Tibial artery (tissue), 4 donors: ENCODE measurements at regions not wholly inside any gene's neighbourhood (a gene's known extent, or its start where the extent isn't known, plus 50 kb on each side); places are given as distances from the start of the nearest gene placed in this dataset.

Source experiments
- DNase-seq, 2 donors: peaks; one replicate each; pipeline ENCODE4 v3.0.0-alpha.2; 2019
- H3K27ac ChIP-seq, 2 donors: fragments of 200-600 bp; sonication (generic) in 1 of 2; 1 replicate in 1 of 2; 2 replicates in 1 of 2; pipeline ENCODE4 v1.5.1; 2018 to 2019; ENCODE audit warnings: mild to moderate bottlenecking in 1 of 2
- H3K27me3 ChIP-seq, 2 donors: fragments of 200-600 bp; sonication (generic) in 1 of 2; one replicate each; pipeline versions ENCODE4 v1.5.1 to v1.6.0; 2016 to 2019
- H3K36me3 ChIP-seq, 3 donors: fragments of 200-600 bp; sonication (generic) in 2 of 3; one replicate each; pipeline ENCODE4 v1.5.1; 2016 to 2019; ENCODE audit warnings: mild to moderate bottlenecking in 2 of 3
- H3K4me1 ChIP-seq, 4 donors: fragments of 200-600 bp; sonication (generic) in 2 of 4; 1 replicate in 3 of 4; 2 replicates in 1 of 4; pipeline ENCODE4 v1.5.1; 2016 to 2019
- H3K4me3 ChIP-seq, 2 donors: fragments of 200-600 bp; sonication (generic) in 1 of 2; 1 replicate in 1 of 2; 2 replicates in 1 of 2; pipeline ENCODE4 v1.5.1; 2018 to 2019; ENCODE audit warnings: mild to moderate bottlenecking in 2 of 2
- H3K9me3 ChIP-seq, 3 donors: fragments of 200-600 bp; sonication (generic) in 1 of 3; one replicate each; pipeline ENCODE4 v1.5.1; 2016 to 2019
- CTCF ChIP-seq, 2 experiments: fragments of 200-600 bp in 1 of 2; fragments of 450-650 bp in 1 of 2; IDR thresholded peaks; one replicate each; pipeline ENCODE4 v1.5.1; 2017 to 2019; ENCODE audit warnings: antibody characterized with exemption in 2 of 2, mild to moderate bottlenecking in 1 of 2, moderate library complexity in 1 of 2
- intact Hi-C: fragments of 100-400 bp; cut with DNase I; formaldehyde crosslinking; loops from one replicate; pipeline ENCODE4 v1.15.0; 2023; ENCODE audit warnings: low total_unique reads

GRCh38 chr20:4453359-4453758 lies 204.3 kb upstream of the ADRA1D start:
- no peak for TF ChIP-seq CTCF (IDR thresholded peaks at IDR 0.05)
- Histone ChIP-seq H3K27me3 (no peaks in the 10 kb centered on the region), H3K4me1 (peaks cover 0 to 52% (median 7%) of the 10 kb centered on the region in 4 donors), H3K9me3 (no peaks in the 10 kb centered on the region), H3K27ac (no peak overlapping the region), H3K36me3 (no peaks in the 10 kb centered on the region), H3K4me3 (no peak overlapping the region)
- DNase-seq: no peak
- intact Hi-C loops: no loop called here

GRCh38 chr20:4451487-4452081 lies 202.5 kb upstream of the ADRA1D start:
- Histone ChIP-seq H3K36me3 (no peaks in the 10 kb centered on the region), H3K27ac (peak overlapping the region; percentile 34 to 49), H3K4me3 (no peak overlapping the region), H3K9me3 (no peaks in the 10 kb centered on the region), H3K4me1 (peaks cover 0 to 52% (median 7%) of the 10 kb centered on the region in 4 donors), H3K27me3 (no peaks in the 10 kb centered on the region)
- TF ChIP-seq CTCF (IDR thresholded peaks at IDR 0.05): no peak
- intact Hi-C loops: no loop called here
- no peak for DNase-seq

- no peaks in the 10 kb centered on the region for H3K36me3 ChIP-seq
- no peaks in the 10 kb centered on the region for H3K9me3 ChIP-seq
- intact Hi-C loops: no loop called here
- TF ChIP-seq CTCF (IDR thresholded peaks at IDR 0.05): peak; percentile 18 to 25
- H3K27me3 ChIP-seq: no peaks in the 10 kb centered on the region
- no peak for DNase-seq
- H3K27ac ChIP-seq: peak overlapping the region; percentile 3 to 53
- H3K4me1 ChIP-seq: peaks cover 0 to 65% (median 18%) of the 10 kb centered on the region in 4 donors
- peak overlapping the region; percentile 17 to 20 for H3K4me3 ChIP-seq
Observed at GRCh38 chr20:4449957-4450715, 201.0 kb upstream of the ADRA1D start.

- Histone ChIP-seq H3K4me3 (no peak overlapping the region), H3K27ac (no peak overlapping the region), H3K9me3 (no peaks in the 10 kb centered on the region), H3K4me1 (peaks cover 0 to 66% (median 25%) of the 10 kb centered on the region in 4 donors), H3K27me3 (no peaks in the 10 kb centered on the region), H3K36me3 (no peaks in the 10 kb centered on the region)
- intact Hi-C loops: no loop called here
- DNase-seq: no peak
- TF ChIP-seq CTCF (IDR thresholded peaks at IDR 0.05): no peak
Observed at GRCh38 chr20:4445784-4446183, 196.7 kb upstream of the ADRA1D start.

- no peaks in the 10 kb centered on the region for H3K36me3 ChIP-seq
- H3K27ac ChIP-seq: no peak overlapping the region
- DNase-seq: no peak
- H3K27me3 ChIP-seq: no peaks in the 10 kb centered on the region
- no peak overlapping the region for H3K4me3 ChIP-seq
- no peak for TF ChIP-seq CTCF (IDR thresholded peaks at IDR 0.05)
- H3K4me1 ChIP-seq: peaks cover 0 to 61% (median 23%) of the 10 kb centered on the region in 4 donors
- no peaks in the 10 kb centered on the region for H3K9me3 ChIP-seq
- intact Hi-C loops: no loop called here
Observed at GRCh38 chr20:4445331-4445730, 196.2 kb upstream of the ADRA1D start.
